SK-N-SH treated with all-trans-retinoic acid at 6 μM for 48 hours (cell line): ENCODE measurements at regions not wholly inside any gene's neighbourhood (a gene's known extent, or its start where the extent isn't known, plus 50 kb on each side); places are given as distances from the start of the nearest gene placed in this dataset.

Experiments
- ATAC-seq: fragments of 200-7000 bp; cut with Tn5 transposase; 3 replicates; pipeline ENCODE4 v1.9.1; 2020; ENCODE audit warnings: mild to moderate bottlenecking, moderate library complexity
- ARNTL ChIP-seq: fragments of 450-650 bp; formaldehyde crosslinking; IDR thresholded peaks from 2 replicates; pipeline ENCODE4 v1.5.0; 2020; ENCODE audit warnings: low read depth, mild to moderate bottlenecking, moderate library complexity, borderline replicate concordance
- BACH2 ChIP-seq: fragments of 250-450 bp; sonication (Bioruptor Pico); IDR thresholded peaks from 2 replicates; pipeline ENCODE4 v1.9.0; 2021; ENCODE audit warnings: mild to moderate bottlenecking, borderline replicate concordance
- CSDC2 ChIP-seq: fragments of 250-450 bp; sonication (Bioruptor Pico); IDR thresholded peaks from 2 replicates; pipeline ENCODE4 v1.5.0; 2020; ENCODE audit warnings: mild to moderate bottlenecking, moderate library complexity
- ESRRG ChIP-seq: fragments of 250-450 bp; sonication (Bioruptor Pico); IDR thresholded peaks from 2 replicates; pipeline ENCODE4 v1.6.1; 2021; ENCODE audit warnings: mild to moderate bottlenecking
- GLIS3 ChIP-seq: fragments of 250-450 bp; sonication (Bioruptor Pico); IDR thresholded peaks from 2 replicates; pipeline ENCODE4 v1.5.0; 2020; ENCODE audit warnings: mild to moderate bottlenecking, moderate library complexity
- ISL1 ChIP-seq: fragments of 250-450 bp; sonication (Bioruptor Pico); IDR thresholded peaks from 2 replicates; pipeline ENCODE4 v2.1.2; 2022; ENCODE audit warnings: mild to moderate bottlenecking, moderate library complexity
- OSR1 ChIP-seq: fragments of 250-450 bp; sonication (Bioruptor Pico); IDR thresholded peaks from 2 replicates; pipeline ENCODE4 v1.8.0; 2022; ENCODE audit warnings: moderate library complexity, mild to moderate bottlenecking, inconsistent platforms
- POU6F1 ChIP-seq: fragments of 250-450 bp; sonication (Bioruptor Pico); IDR thresholded peaks from 2 replicates; pipeline ENCODE4 v1.8.0; 2021; ENCODE audit warnings: low read depth, mild to moderate bottlenecking, moderate library complexity, borderline replicate concordance
- PPARA ChIP-seq: fragments of 250-450 bp; sonication (Bioruptor Pico); IDR thresholded peaks from 2 replicates; pipeline ENCODE4 v1.5.0; 2020; ENCODE audit warnings: mild to moderate bottlenecking, borderline replicate concordance
- RARB ChIP-seq: fragments of 250-450 bp; sonication (Bioruptor Pico); IDR thresholded peaks from 2 replicates; pipeline ENCODE4 v1.8.0; 2021; ENCODE audit warnings: mild to moderate bottlenecking, moderate library complexity
- SNAI2 ChIP-seq: fragments of 250-450 bp; sonication (Bioruptor Pico); IDR thresholded peaks from 2 replicates; pipeline ENCODE4 v1.5.0; 2020; ENCODE audit warnings: mild to moderate bottlenecking, moderate library complexity
- TCF4 ChIP-seq: fragments of 250-450 bp; sonication (Bioruptor Pico); IDR thresholded peaks from 2 replicates; pipeline ENCODE4 v1.8.0; 2021; ENCODE audit warnings: mild to moderate bottlenecking, moderate library complexity, borderline replicate concordance
- TOX ChIP-seq: fragments of 250-450 bp; sonication (Bioruptor Pico); IDR thresholded peaks from 2 replicates; pipeline ENCODE4 v1.8.0; 2021; ENCODE audit warnings: mild to moderate bottlenecking, moderate library complexity, borderline replicate concordance
- ZC3H10 ChIP-seq: fragments of 250-450 bp; sonication (Bioruptor Pico); IDR thresholded peaks from 2 replicates; pipeline ENCODE4 v1.5.1; 2021; ENCODE audit warnings: mild to moderate bottlenecking, moderate library complexity
- ZFP3 ChIP-seq: fragments of 250-450 bp; sonication (Bioruptor Pico); IDR thresholded peaks from 2 replicates; pipeline ENCODE4 v1.5.0; 2020; ENCODE audit warnings: mild to moderate bottlenecking, moderate library complexity
- ZFP30 ChIP-seq: fragments of 450-650 bp; formaldehyde crosslinking; IDR thresholded peaks from 2 replicates; pipeline ENCODE4 v1.5.0; 2022; ENCODE audit warnings: mild to moderate bottlenecking, moderate library complexity
- ZNF565 ChIP-seq: fragments of 450-650 bp; formaldehyde crosslinking; conservative IDR thresholded peaks from 2 replicates; pipeline ENCODE4 v1.5.0; 2020; ENCODE audit warnings: low read depth, mild to moderate bottlenecking, moderate library complexity
- ZNF70 ChIP-seq: fragments of 450-650 bp; formaldehyde crosslinking; IDR thresholded peaks from 2 replicates; pipeline ENCODE4 v1.5.0; 2020; ENCODE audit warnings: mild to moderate bottlenecking, moderate library complexity
- ZNF8 ChIP-seq: fragments of 450-650 bp; formaldehyde crosslinking; IDR thresholded peaks from 2 replicates; pipeline ENCODE4 v1.5.0; 2020; ENCODE audit warnings: mild to moderate bottlenecking, moderate library complexity
- TF ChIP-seq, protein P1 (sequence below): fragments of 250-450 bp; sonication (Bioruptor Pico); IDR thresholded peaks from 2 replicates; pipeline ENCODE4 v1.5.1; 2021; ENCODE audit warnings: mild to moderate bottlenecking, moderate library complexity
- TF ChIP-seq, protein P2 (sequence below): fragments of 250-450 bp; sonication (Bioruptor Pico); IDR thresholded peaks from 2 replicates; pipeline ENCODE4 v1.5.0; 2020; ENCODE audit warnings: mild to moderate bottlenecking, moderate library complexity

GRCh38 chr12:127328867-127329266 lies 938.1 kb upstream of the TMEM132C start:
- no peak for ATAC-seq
- TF ChIP-seq PPARA (no peak), CSDC2 (CRISPR knock-in tag) (no peak), ZFP30 (CRISPR knock-in tag) (no peak), ZFP3 (CRISPR knock-in tag) (no peak), ZNF70 (CRISPR knock-in tag) (no peak), ZNF565 (CRISPR knock-in tag) (no peak), BACH2 (no peak), GLIS3 (CRISPR knock-in tag) (no peak), OSR1 (CRISPR knock-in tag) (no peak), RARB (no peak), POU6F1 (CRISPR knock-in tag) (no peak), ISL1 (CRISPR knock-in tag) (no peak), TOX (no peak)
- TF ChIP-seq, protein P1, sequence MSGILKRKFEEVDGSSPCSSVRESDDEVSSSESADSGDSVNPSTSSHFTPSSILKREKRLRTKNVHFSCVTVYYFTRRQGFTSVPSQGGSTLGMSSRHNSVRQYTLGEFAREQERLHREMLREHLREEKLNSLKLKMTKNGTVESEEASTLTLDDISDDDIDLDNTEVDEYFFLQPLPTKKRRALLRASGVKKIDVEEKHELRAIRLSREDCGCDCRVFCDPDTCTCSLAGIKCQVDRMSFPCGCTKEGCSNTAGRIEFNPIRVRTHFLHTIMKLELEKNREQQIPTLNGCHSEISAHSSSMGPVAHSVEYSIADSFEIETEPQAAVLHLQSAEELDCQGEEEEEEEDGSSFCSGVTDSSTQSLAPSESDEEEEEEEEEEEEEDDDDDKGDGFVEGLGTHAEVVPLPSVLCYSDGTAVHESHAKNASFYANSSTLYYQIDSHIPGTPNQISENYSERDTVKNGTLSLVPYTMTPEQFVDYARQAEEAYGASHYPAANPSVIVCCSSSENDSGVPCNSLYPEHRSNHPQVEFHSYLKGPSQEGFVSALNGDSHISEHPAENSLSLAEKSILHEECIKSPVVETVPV (CRISPR knock-in tag) = no peak

DNA sequence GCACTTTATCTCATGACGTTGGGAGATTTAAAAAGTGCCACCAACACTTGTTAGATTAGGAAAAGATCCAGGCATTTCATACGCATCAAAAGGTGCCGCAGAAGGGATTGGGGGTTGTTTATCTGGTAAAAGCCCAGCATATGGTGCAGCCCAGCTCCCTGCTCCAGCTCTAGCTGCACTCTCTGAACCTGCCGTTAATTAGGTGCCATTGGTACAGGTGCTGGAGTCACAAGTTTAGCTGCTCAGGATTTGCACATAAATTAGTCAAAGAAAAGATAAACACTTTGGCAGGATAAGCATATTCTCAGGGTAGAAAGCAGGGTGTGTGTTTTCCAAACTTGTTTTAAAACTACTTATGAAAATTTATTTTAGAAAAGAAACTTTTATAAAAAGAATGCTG lies 932.6 kb upstream of the TMEM132C start:
- TF ChIP-seq GLIS3 (CRISPR knock-in tag) = no peak
- no peak for TF ChIP-seq ZFP3 (CRISPR knock-in tag)
- TF ChIP-seq ZC3H10 = no peak
- TF ChIP-seq PPARA = no peak
- TF ChIP-seq, protein P2, sequence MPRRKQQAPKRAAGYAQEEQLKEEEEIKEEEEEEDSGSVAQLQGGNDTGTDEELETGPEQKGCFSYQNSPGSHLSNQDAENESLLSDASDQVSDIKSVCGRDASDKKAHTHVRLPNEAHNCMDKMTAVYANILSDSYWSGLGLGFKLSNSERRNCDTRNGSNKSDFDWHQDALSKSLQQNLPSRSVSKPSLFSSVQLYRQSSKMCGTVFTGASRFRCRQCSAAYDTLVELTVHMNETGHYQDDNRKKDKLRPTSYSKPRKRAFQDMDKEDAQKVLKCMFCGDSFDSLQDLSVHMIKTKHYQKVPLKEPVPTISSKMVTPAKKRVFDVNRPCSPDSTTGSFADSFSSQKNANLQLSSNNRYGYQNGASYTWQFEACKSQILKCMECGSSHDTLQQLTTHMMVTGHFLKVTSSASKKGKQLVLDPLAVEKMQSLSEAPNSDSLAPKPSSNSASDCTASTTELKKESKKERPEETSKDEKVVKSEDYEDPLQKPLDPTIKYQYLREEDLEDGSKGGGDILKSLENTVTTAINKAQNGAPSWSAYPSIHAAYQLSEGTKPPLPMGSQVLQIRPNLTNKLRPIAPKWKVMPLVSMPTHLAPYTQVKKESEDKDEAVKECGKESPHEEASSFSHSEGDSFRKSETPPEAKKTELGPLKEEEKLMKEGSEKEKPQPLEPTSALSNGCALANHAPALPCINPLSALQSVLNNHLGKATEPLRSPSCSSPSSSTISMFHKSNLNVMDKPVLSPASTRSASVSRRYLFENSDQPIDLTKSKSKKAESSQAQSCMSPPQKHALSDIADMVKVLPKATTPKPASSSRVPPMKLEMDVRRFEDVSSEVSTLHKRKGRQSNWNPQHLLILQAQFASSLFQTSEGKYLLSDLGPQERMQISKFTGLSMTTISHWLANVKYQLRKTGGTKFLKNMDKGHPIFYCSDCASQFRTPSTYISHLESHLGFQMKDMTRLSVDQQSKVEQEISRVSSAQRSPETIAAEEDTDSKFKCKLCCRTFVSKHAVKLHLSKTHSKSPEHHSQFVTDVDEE = no peak
- TF ChIP-seq ZNF70 (CRISPR knock-in tag) = no peak
- TF ChIP-seq ISL1 (CRISPR knock-in tag) = no peak
- TF ChIP-seq, protein P1 (CRISPR knock-in tag) = no peak
- TF ChIP-seq RARB = no peak
- TF ChIP-seq ESRRG = no peak
- no peak for TF ChIP-seq OSR1 (CRISPR knock-in tag)
- TF ChIP-seq ZNF8 (CRISPR knock-in tag) = no peak
- no peak for TF ChIP-seq ZNF565 (CRISPR knock-in tag)
- no peak for ATAC-seq

GRCh38 chr12:127334912-127335644 lies 931.9 kb upstream of the TMEM132C start:
- TF ChIP-seq ISL1 (CRISPR knock-in tag) = no peak
- no peak for TF ChIP-seq TCF4
- no peak for TF ChIP-seq PPARA
- no peak for TF ChIP-seq ESRRG
- no peak for TF ChIP-seq RARB
- no peak for TF ChIP-seq GLIS3 (CRISPR knock-in tag)
- TF ChIP-seq TOX = no peak
- ATAC-seq = no peak

- ATAC-seq = no peak
- no peak for TF ChIP-seq ZNF70 (CRISPR knock-in tag)
- no peak for TF ChIP-seq ARNTL (CRISPR knock-in tag)
- TF ChIP-seq OSR1 (CRISPR knock-in tag) = no peak
- TF ChIP-seq, protein P2 = no peak
- TF ChIP-seq POU6F1 (CRISPR knock-in tag) = no peak
- no peak for TF ChIP-seq TCF4
- no peak for TF ChIP-seq SNAI2 (CRISPR knock-in tag)
- TF ChIP-seq ISL1 (CRISPR knock-in tag) = no peak
- TF ChIP-seq CSDC2 (CRISPR knock-in tag) = no peak
- TF ChIP-seq TOX = no peak
- no peak for TF ChIP-seq ZFP3 (CRISPR knock-in tag)
- no peak for TF ChIP-seq ZNF565 (CRISPR knock-in tag)
- TF ChIP-seq GLIS3 (CRISPR knock-in tag) = no peak
- TF ChIP-seq ZFP30 (CRISPR knock-in tag) = no peak
Observed at GRCh38 chr12:127336416-127336815, 930.6 kb upstream of the TMEM132C start.
